HCT116 (cell line): ENCODE measurements at regions not wholly inside any gene's neighbourhood (a gene's known extent, or its start where the extent isn't known, plus 50 kb on each side); places are given as distances from the start of the nearest gene placed in this dataset.

Experiments
- ATAC-seq: fragments of 200-7000 bp; cut with Tn5 transposase; 2 replicates; pipeline ENCODE4 v1.9.1; 2020; ENCODE audit warnings: mild to moderate bottlenecking, moderate library complexity
- BruUV-seq: library from RNA; stranded (reverse); fragments of 400-500 nt; replicated peaks from 2 replicates; lab custom pipeline; 2021; lab: Mats Ljungman, UMichigan
- CTCF ChIA-PET: fragments of 300-600 bp; sonication (Branson Sonifier 250); formaldehyde crosslinking; loops from one replicate; lab custom pipeline; 2021; ENCODE audit warnings: antibody characterized with exemption; lab: Charles Lee
- POLR2A ChIA-PET: fragments of 300-600, 350-600 bp; sonication (Branson Sonifier 250); formaldehyde crosslinking; loops from one replicate; lab custom pipeline; 2021; ENCODE audit warnings: antibody characterized with exemption; lab: Charles Lee
- RAD21 ChIA-PET, 2 experiments: fragments of 300-600 bp; sonication (Branson Sonifier 250); formaldehyde crosslinking; loops; one replicate each; lab custom pipeline; 2023; ENCODE audit warnings: low total read pairs in 2 of 2; ENCODE audit not compliant: uncharacterized antibody in 2 of 2, unreplicated experiment in 2 of 2, low non-redundant PET in 1 of 2; lab: Charles Lee
- DNase-seq: peaks from one replicate; pipeline ENCODE4 v3.0.0-alpha.2; 2010; ENCODE audit warnings: low read depth, low spot score
- H2AFZ ChIP-seq: fragments of 200-600 bp; shearing (Covaris generic), sonication (generic); 2 replicates; pipeline ENCODE4 v1.6.1; 2017; ENCODE audit warnings: low read depth, mixed run types, mixed read lengths, antibody characterized with exemption, low read length; ENCODE audit not compliant: poor library complexity, severe bottlenecking
- H3K27ac ChIP-seq: 2 replicates; pipeline ENCODE4 v1.5.1; 2012; ENCODE audit warnings: low read depth, low read length
- H3K27me3 ChIP-seq: fragments of 200-600 bp; sonication (generic); 2 replicates; pipeline ENCODE4 v1.6.1; 2016; ENCODE audit warnings: mixed run types, low read length, mixed read lengths; ENCODE audit not compliant: insufficient read depth
- H3K36me3 ChIP-seq, 2 experiments: fragments of 200-500 bp in 1 of 2; fragments of 200-600 bp in 1 of 2; sonication (Bioruptor generic) in 1 of 2; sonication (generic) in 1 of 2; 2 replicates each; pipeline versions ENCODE4 v1.5.1 to v1.6.1; 2014 to 2016; ENCODE audit warnings: low read length in 2 of 2, inconsistent platforms in 1 of 2, mixed read lengths in 1 of 2, mixed run types in 1 of 2; ENCODE audit not compliant: insufficient read depth in 2 of 2, control insufficient read depth in 1 of 2
- H3K4me1 ChIP-seq, 2 experiments: fragments of 200-600 bp in 1 of 2; sonication (generic) in 1 of 2; 2 replicates each; pipeline versions ENCODE4 v1.5.1 to v1.6.1; 2012 to 2017; ENCODE audit warnings: low read length in 2 of 2, inconsistent platforms in 1 of 2, mild to moderate bottlenecking in 1 of 2, mixed read lengths in 1 of 2, mixed run types in 1 of 2, moderate library complexity in 1 of 2; ENCODE audit not compliant: insufficient read depth in 2 of 2, control insufficient read depth in 1 of 2
- H3K4me2 ChIP-seq: fragments of 200-600 bp; sonication (generic); 2 replicates; pipeline ENCODE4 v1.6.1; 2017; ENCODE audit warnings: mixed run types, low read length, mixed read lengths
- H3K4me3 ChIP-seq, 2 experiments: fragments of 200-600 bp in 1 of 2; sonication (generic) in 1 of 2; replicated peaks in 1 of 2; 2 replicates each; pipeline ENCODE4 v1.5.1; 2011 to 2016; ENCODE audit warnings: low read length in 2 of 2, control low read depth in 1 of 2, low read depth in 1 of 2, mild to moderate bottlenecking in 1 of 2, mixed read lengths in 1 of 2, mixed run types in 1 of 2
- H3K79me2 ChIP-seq: fragments of 200-600 bp; sonication (generic); 2 replicates; pipeline ENCODE4 v1.6.1; 2017; ENCODE audit warnings: mild to moderate bottlenecking, mixed run types, low read length, moderate library complexity, mixed read lengths; ENCODE audit not compliant: insufficient read depth
- H3K9ac ChIP-seq: fragments of 200-600 bp; sonication (generic); 2 replicates; pipeline ENCODE4 v1.6.1; 2016; ENCODE audit warnings: low read length, mixed read lengths
- H3K9me2 ChIP-seq: fragments of 200-600 bp; sonication (generic), shearing (Covaris generic); 2 replicates; pipeline ENCODE4 v1.6.1; 2017; ENCODE audit warnings: mixed run types, mild to moderate bottlenecking, moderate library complexity; ENCODE audit not compliant: insufficient read depth
- H3K9me3 ChIP-seq, 2 experiments: fragments of 200-500 bp in 1 of 2; fragments of 200-600 bp in 1 of 2; sonication (Bioruptor generic) in 1 of 2; sonication (generic) in 1 of 2; 2 replicates each; pipeline ENCODE4 v1.6.1; 2014 to 2017; ENCODE audit warnings: low read length in 2 of 2, mixed read lengths in 2 of 2, inconsistent platforms in 1 of 2, low read depth in 1 of 2, mild to moderate bottlenecking in 1 of 2, mixed run types in 1 of 2, moderate library complexity in 1 of 2; ENCODE audit not compliant: control insufficient read depth in 1 of 2, insufficient read depth in 1 of 2
- H4K20me1 ChIP-seq: fragments of 200-600 bp; sonication (generic), shearing (Covaris generic); 2 replicates; pipeline ENCODE4 v1.6.1; 2017; ENCODE audit warnings: mixed run types, mild to moderate bottlenecking, moderate library complexity; ENCODE audit not compliant: insufficient read depth
- CBX3 ChIP-seq: IDR thresholded peaks from 2 replicates; pipeline ENCODE4 v1.6.1; 2012; ENCODE audit warnings: low read depth
- CEBPB ChIP-seq: IDR thresholded peaks from 2 replicates; pipeline ENCODE4 v1.6.1; 2012; ENCODE audit warnings: low read depth
- EGR1 ChIP-seq: IDR thresholded peaks from 2 replicates; pipeline ENCODE4 v1.6.1; 2012; ENCODE audit warnings: low read depth
- ELF1 ChIP-seq: IDR thresholded peaks from 2 replicates; pipeline ENCODE4 v1.6.1; 2012; ENCODE audit warnings: low read depth, borderline replicate concordance
- EZH2phosphoT487 ChIP-seq: fragments of 200-600 bp; IDR thresholded peaks from 2 replicates; pipeline ENCODE4 v1.6.1; 2018; ENCODE audit warnings: antibody characterized with exemption, borderline replicate concordance
- JUND ChIP-seq: IDR thresholded peaks from 2 replicates; pipeline ENCODE4 v1.6.1; 2012
- POLR2A ChIP-seq: IDR thresholded peaks from 2 replicates; pipeline ENCODE4 v1.7.0; 2011; ENCODE audit warnings: borderline replicate concordance; ENCODE audit not compliant: insufficient read depth, insufficient read length; ENCODE audit errors: extremely low read depth
- POLR2AphosphoS5 ChIP-seq: IDR thresholded peaks from 2 replicates; pipeline ENCODE4 v1.6.1; 2011; ENCODE audit warnings: mild to moderate bottlenecking, low read depth, low read length, moderate library complexity
- SIN3A ChIP-seq: IDR thresholded peaks from 2 replicates; pipeline ENCODE4 v1.6.1; 2012; ENCODE audit warnings: low read depth
- SP1 ChIP-seq: IDR thresholded peaks from 2 replicates; pipeline ENCODE4 v1.6.1; 2012; ENCODE audit warnings: low read depth
- SRF ChIP-seq: IDR thresholded peaks from 2 replicates; pipeline ENCODE4 v1.6.1; 2012; ENCODE audit warnings: low read depth
- TCF7L2 ChIP-seq: IDR thresholded peaks from 2 replicates; pipeline ENCODE4 v1.7.0; 2011; ENCODE audit warnings: borderline replicate concordance, inconsistent platforms; ENCODE audit not compliant: insufficient read depth, insufficient read length; ENCODE audit errors: extremely low read depth
- YY1 ChIP-seq: IDR thresholded peaks from 2 replicates; pipeline ENCODE4 v1.6.1; 2011; ENCODE audit warnings: low read length, low read depth, moderate library complexity, mild to moderate bottlenecking; ENCODE audit not compliant: insufficient replicate concordance; ENCODE audit errors: extremely low read depth
- ZFX ChIP-seq: fragments of 450-650 bp; IDR thresholded peaks from 2 replicates; pipeline ENCODE4 v1.6.1; 2017
- ZNF274 ChIP-seq: fragments of 200-500 bp; sonication (Bioruptor generic); IDR thresholded peaks from 2 replicates; pipeline ENCODE4 v1.6.1; 2014; ENCODE audit warnings: mild to moderate bottlenecking, low read depth, low read length, inconsistent platforms
- intact Hi-C: fragments of 100-400 bp; cut with micrococcal nuclease; formaldehyde crosslinking; loops from 2 replicates; pipeline ENCODE4 v1.10.0; 2022
- TF ChIP-seq, protein P1 (sequence below): IDR thresholded peaks from 2 replicates; pipeline ENCODE4 v1.6.1; 2012; ENCODE audit warnings: low read depth
- TF ChIP-seq, protein P2 (sequence below): IDR thresholded peaks from 2 replicates; pipeline ENCODE4 v1.6.1; 2011; ENCODE audit warnings: mild to moderate bottlenecking, low read length, moderate library complexity; ENCODE audit not compliant: insufficient replicate concordance; ENCODE audit errors: extremely low read depth

DNA sequence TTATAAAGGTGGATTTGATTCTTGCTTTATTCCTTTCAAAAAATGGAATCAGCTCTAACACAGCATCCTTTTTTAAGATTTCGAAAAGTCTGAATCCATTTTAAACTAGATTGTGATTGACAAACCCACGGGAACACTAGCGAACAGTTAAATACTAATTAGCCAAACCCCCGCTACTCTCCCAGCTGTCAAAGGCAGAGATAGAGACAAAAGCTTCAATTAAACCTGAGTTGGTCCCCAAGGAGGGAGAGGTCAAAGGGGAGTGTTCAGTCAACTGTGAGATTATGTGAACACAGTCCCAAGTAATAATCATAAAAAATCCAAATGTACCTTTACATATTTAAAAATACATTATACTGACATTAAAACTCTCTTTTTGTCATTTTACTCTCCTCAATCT lies 65.7 kb upstream of the TBX20 start:
- CTCF ChIA-PET = no interaction called here
- H3K27ac ChIP-seq = no peak overlapping the region
- H3K9me2 ChIP-seq = no peaks in the 10 kb centered on the region
- peaks cover 4% of the 10 kb centered on the region; the same call in 1 of the 2 replicates for H3K27me3 ChIP-seq
- intact Hi-C loops = no loop called here
- no peak for ATAC-seq
- no peaks in the 10 kb centered on the region for H3K36me3 ChIP-seq
- no peak overlapping the region for H3K9ac ChIP-seq
- no TSS peak for BruUV-seq
- peaks cover 0 to 2% of the 10 kb centered on the region in 2 experiments; a peak in 2 of 4 replicates for H3K9me3 ChIP-seq
- H3K4me3 ChIP-seq = no peak overlapping the region
- RAD21 ChIA-PET = no interaction called here
- DNase-seq = no peak
- POLR2A ChIA-PET = no interaction called here
- no peak for TF ChIP-seq POLR2AphosphoS5
- no peak for TF ChIP-seq CBX3
- no peak for TF ChIP-seq EZH2phosphoT487
- no peak for TF ChIP-seq JUND
- TF ChIP-seq, protein P1, sequence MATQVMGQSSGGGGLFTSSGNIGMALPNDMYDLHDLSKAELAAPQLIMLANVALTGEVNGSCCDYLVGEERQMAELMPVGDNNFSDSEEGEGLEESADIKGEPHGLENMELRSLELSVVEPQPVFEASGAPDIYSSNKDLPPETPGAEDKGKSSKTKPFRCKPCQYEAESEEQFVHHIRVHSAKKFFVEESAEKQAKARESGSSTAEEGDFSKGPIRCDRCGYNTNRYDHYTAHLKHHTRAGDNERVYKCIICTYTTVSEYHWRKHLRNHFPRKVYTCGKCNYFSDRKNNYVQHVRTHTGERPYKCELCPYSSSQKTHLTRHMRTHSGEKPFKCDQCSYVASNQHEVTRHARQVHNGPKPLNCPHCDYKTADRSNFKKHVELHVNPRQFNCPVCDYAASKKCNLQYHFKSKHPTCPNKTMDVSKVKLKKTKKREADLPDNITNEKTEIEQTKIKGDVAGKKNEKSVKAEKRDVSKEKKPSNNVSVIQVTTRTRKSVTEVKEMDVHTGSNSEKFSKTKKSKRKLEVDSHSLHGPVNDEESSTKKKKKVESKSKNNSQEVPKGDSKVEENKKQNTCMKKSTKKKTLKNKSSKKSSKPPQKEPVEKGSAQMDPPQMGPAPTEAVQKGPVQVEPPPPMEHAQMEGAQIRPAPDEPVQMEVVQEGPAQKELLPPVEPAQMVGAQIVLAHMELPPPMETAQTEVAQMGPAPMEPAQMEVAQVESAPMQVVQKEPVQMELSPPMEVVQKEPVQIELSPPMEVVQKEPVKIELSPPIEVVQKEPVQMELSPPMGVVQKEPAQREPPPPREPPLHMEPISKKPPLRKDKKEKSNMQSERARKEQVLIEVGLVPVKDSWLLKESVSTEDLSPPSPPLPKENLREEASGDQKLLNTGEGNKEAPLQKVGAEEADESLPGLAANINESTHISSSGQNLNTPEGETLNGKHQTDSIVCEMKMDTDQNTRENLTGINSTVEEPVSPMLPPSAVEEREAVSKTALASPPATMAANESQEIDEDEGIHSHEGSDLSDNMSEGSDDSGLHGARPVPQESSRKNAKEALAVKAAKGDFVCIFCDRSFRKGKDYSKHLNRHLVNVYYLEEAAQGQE = no peak
- TF ChIP-seq CEBPB = no peak
- TF ChIP-seq, protein P2, sequence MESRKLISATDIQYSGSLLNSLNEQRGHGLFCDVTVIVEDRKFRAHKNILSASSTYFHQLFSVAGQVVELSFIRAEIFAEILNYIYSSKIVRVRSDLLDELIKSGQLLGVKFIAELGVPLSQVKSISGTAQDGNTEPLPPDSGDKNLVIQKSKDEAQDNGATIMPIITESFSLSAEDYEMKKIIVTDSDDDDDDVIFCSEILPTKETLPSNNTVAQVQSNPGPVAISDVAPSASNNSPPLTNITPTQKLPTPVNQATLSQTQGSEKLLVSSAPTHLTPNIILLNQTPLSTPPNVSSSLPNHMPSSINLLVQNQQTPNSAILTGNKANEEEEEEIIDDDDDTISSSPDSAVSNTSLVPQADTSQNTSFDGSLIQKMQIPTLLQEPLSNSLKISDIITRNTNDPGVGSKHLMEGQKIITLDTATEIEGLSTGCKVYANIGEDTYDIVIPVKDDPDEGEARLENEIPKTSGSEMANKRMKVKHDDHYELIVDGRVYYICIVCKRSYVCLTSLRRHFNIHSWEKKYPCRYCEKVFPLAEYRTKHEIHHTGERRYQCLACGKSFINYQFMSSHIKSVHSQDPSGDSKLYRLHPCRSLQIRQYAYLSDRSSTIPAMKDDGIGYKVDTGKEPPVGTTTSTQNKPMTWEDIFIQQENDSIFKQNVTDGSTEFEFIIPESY = no peak
- no peak for TF ChIP-seq ZFX
- no peak for TF ChIP-seq YY1
- TF ChIP-seq TCF7L2 = no peak
- TF ChIP-seq POLR2A = no peak
- TF ChIP-seq SP1 = no peak
- no peak for TF ChIP-seq SIN3A
- TF ChIP-seq EGR1 = no peak
- no peak for TF ChIP-seq ZNF274
- TF ChIP-seq ELF1 = no peak
- TF ChIP-seq SRF = no peak
- no peaks in the 10 kb centered on the region for H3K4me1 ChIP-seq
- H4K20me1 ChIP-seq = no peaks in the 10 kb centered on the region
- H3K79me2 ChIP-seq = no peaks in the 10 kb centered on the region
- H2AFZ ChIP-seq = no peak overlapping the region
- H3K4me2 ChIP-seq = no peak overlapping the region
